Heart right ventricle (tissue), 16 donors: ENCODE measurements at regions not wholly inside any gene's neighbourhood (a gene's known extent, or its start where the extent isn't known, plus 50 kb on each side); places are given as distances from the start of the nearest gene placed in this dataset.
A peak's percentile ranks its signal among the peaks of the same experiment; 100 is the strongest.

Experiments used
- ATAC-seq, 8 donors: fragments of 200-7000 bp; cut with Tn5 transposase; one replicate each; pipeline ENCODE4 v1.9.1; 2020; ENCODE audit warnings: mild to moderate bottlenecking in 8 of 8, moderate library complexity in 8 of 8, moderate number of reproducible peaks in 1 of 8
- DNase-seq, 2 donors: peaks; one replicate each; pipeline ENCODE4 v3.0.0-alpha.2; 2020
- H3K27ac ChIP-seq, 10 donors: fragments of 200-600 bp; sonication (generic) in 2 of 10; one replicate each; pipeline versions ENCODE4 v1.5.0 to v1.8.0; 2020 to 2022; ENCODE audit warnings: mild to moderate bottlenecking in 3 of 10
- H3K27me3 ChIP-seq, 7 donors: fragments of 200-600 bp; one replicate each; pipeline ENCODE4 v1.8.0; 2021 to 2022; ENCODE audit warnings: mild to moderate bottlenecking in 2 of 7
- H3K36me3 ChIP-seq, 9 donors: fragments of 200-600 bp; sonication (generic) in 1 of 9; one replicate each; pipeline versions ENCODE4 v1.5.0 to v1.8.0; 2020 to 2022; ENCODE audit warnings: mild to moderate bottlenecking in 2 of 9
- H3K4me1 ChIP-seq, 9 donors: fragments of 200-600 bp; sonication (generic) in 1 of 9; one replicate each; pipeline versions ENCODE4 v1.5.0 to v1.8.0; 2020 to 2022; ENCODE audit warnings: mild to moderate bottlenecking in 4 of 9
- H3K4me3 ChIP-seq, 10 donors: fragments of 200-600 bp; sonication (generic) in 2 of 10; one replicate each; pipeline versions ENCODE4 v1.5.0 to v1.8.0; 2020 to 2022; ENCODE audit warnings: mild to moderate bottlenecking in 7 of 10, moderate library complexity in 2 of 10
- H3K9me3 ChIP-seq, 11 donors: fragments of 200-600 bp in 10 of 11; sonication (generic) in 2 of 11; one replicate each; pipeline versions ENCODE4 v1.5.0 to v1.8.0; 2013 to 2022; ENCODE audit warnings: mild to moderate bottlenecking in 2 of 11, control low read depth in 1 of 11, moderate library complexity in 1 of 11
- CTCF ChIP-seq, 9 donors: fragments of 200-600 bp; sonication (generic) in 2 of 9; IDR thresholded peaks; one replicate each; pipeline versions ENCODE4 v1.5.0 to v1.8.0; 2021 to 2022; ENCODE audit warnings: antibody characterized with exemption in 9 of 9, mild to moderate bottlenecking in 5 of 9, moderate library complexity in 1 of 9
- WGBS, 2 donors: extraction: QIAGEN DNeasy Blood & Tissue Kit; methylation state at CpG; one replicate each; pipeline ENCODE4 v1.1.7; 2013; ENCODE audit warnings: inconsistent platforms in 1 of 2; 5-methylcytosine and 5-hydroxymethylcytosine counted together
- intact Hi-C, 10 donors: fragments of 100-400 bp; cut with DNase I; formaldehyde crosslinking; loops; one replicate each; pipeline versions ENCODE4 v1.11.1 to v1.14.2; 2022
- donor health status: Arrhythmogenic right ventricular cardiomyopathy.
- donor health status: ischemic (EF 13 %, LVEDD 7.1; RV severe dilation, severe dysfunction).
- donor health status: healthy with polysubstance abuse.
- donor health status: DM: no; HTN: yes; CAD: no.
- donor health status: DM: no; HTN: no; CAD: no.
- donor health status: ischemic (EF 25% LVEDD 6.9; RV normal size, moderate dysfunction).
- donor health status: ischemic (EF 25% LVEDD 5.7; RV mildly dilated, moderate dysfunction).
- donor health status: healthy.
- donor health status: DM: yes; HTN: yes; CAD: no.
- donor health status: Ischemic cardiomyopathy.
- donor health status: ischemic (EF 35%, LVEDD 5.7; RV mildly dilated, moderate dysfunction).
- donor health status: nonischemic (EF 11% LVEDD 7.7; RV severe dilation, severe dysfunction).
- donor health status: DM: yes; HTN: yes; CAD: no.
- donor health status: PGD.
- donor health status: ischemic (EF 29% LVEDD 5.4; RV normal size, mild dysfunction).
- donor health status: nonischemic (EF 23%, LVEDD 6.1; RV moderate dilation, normal function).

GRCh38 chr5:125537661-125538060, 791.2 kb upstream of the ZNF608 start:
- Histone ChIP-seq H3K9me3 (peaks cover 0 to 50% (median 27%) of the 10 kb centered on the region in 11 donors), H3K4me1 (no peaks in the 10 kb centered on the region), H3K36me3 (no peaks in the 10 kb centered on the region), H3K4me3 (no peak overlapping the region), H3K27me3 (no peaks in the 10 kb centered on the region), H3K27ac (no peak overlapping the region)
- no peak for ATAC-seq
- no peak for DNase-seq
- TF ChIP-seq CTCF (IDR thresholded peaks at IDR 0.05): no peak
- intact Hi-C loops: no loop called here
- WGBS, 2 donors: 92 to 93% methylated on average over 2 of the region's 2 CpGs

- DNase-seq (no peak), ATAC-seq (no peak)
- no peak overlapping the region for H3K4me3 ChIP-seq
- H3K4me1 ChIP-seq: no peaks in the 10 kb centered on the region
- H3K9me3 ChIP-seq: peaks cover 0 to 44% (median 24%) of the 10 kb centered on the region in 11 donors
- H3K36me3 ChIP-seq: no peaks in the 10 kb centered on the region
- 86 to 89% methylated on average over 2 of the region's 2 CpGs for whole genome bisulfite sequencing, 2 donors
- intact Hi-C loops: no loop called here
- H3K27me3 ChIP-seq: no peaks in the 10 kb centered on the region
- H3K27ac ChIP-seq: no peak overlapping the region
- TF ChIP-seq CTCF (IDR thresholded peaks at IDR 0.05): no peak
Measured at GRCh38 chr5:125538469-125538868, 792.0 kb upstream of the ZNF608 start.

- intact Hi-C loops: no loop called here
- TF ChIP-seq CTCF (IDR thresholded peaks at IDR 0.05): no peak
- H3K9me3 ChIP-seq: peaks cover 0 to 34% (median 21%) of the 10 kb centered on the region in 11 donors
- DNase-seq: no peak
- no peaks in the 10 kb centered on the region for H3K4me1 ChIP-seq
- no peak for ATAC-seq
- no peak overlapping the region for H3K4me3 ChIP-seq
- no peaks in the 10 kb centered on the region for H3K27me3 ChIP-seq
- no peaks in the 10 kb centered on the region for H3K36me3 ChIP-seq
- no peak overlapping the region for H3K27ac ChIP-seq
- 93 to 100% methylated on average over 2 of the region's 2 CpGs for WGBS, 2 donors
Measured at GRCh38 chr5:125541085-125541484, 794.6 kb upstream of the ZNF608 start.

GRCh38 chr5:125549322-125549911, 803.0 kb upstream of the ZNF608 start:
- no peak overlapping the region for H3K27ac ChIP-seq
- WGBS, 2 donors: 35 to 48% methylated on average over 2 of the region's 2 CpGs

More at GRCh38 chr5:125549322-125549911, 803.0 kb upstream of the ZNF608 start:
- ATAC-seq (peak in 2 of 8 donors; percentile 25 to 37), DNase-seq (no peak)
- Histone ChIP-seq H3K36me3 (no peaks in the 10 kb centered on the region), H3K9me3 (no peaks in the 10 kb centered on the region), H3K4me3 (no peak overlapping the region), H3K4me1 (peaks cover 0 to 14% (median 9%) of the 10 kb centered on the region in 9 donors), H3K27me3 (no peaks in the 10 kb centered on the region)
- intact Hi-C loops: no loop called here
- no peak for TF ChIP-seq CTCF (IDR thresholded peaks at IDR 0.05)
